OCI-LY7 (cell line): ENCODE measurements at regions not wholly inside any gene's neighbourhood (a gene's known extent, or its start where the extent isn't known, plus 50 kb on each side); places are given as distances from the start of the nearest gene placed in this dataset.

Experiments used
- CTCF ChIP-seq: fragments of 200-600 bp; sonication (generic); conservative IDR thresholded peaks from 2 replicates; pipeline ENCODE4 v1.5.1; 2014; ENCODE audit warnings: mild to moderate bottlenecking, antibody characterized with exemption, low read length, moderate library complexity, mixed read lengths
- EZH2phosphoT487 ChIP-seq: fragments of 200-600 bp; sonication (generic); IDR thresholded peaks from 2 replicates; pipeline ENCODE4 v1.6.1; 2018; ENCODE audit warnings: low read depth, borderline replicate concordance, mild to moderate bottlenecking, mixed run types, antibody characterized with exemption, low read length, moderate library complexity, mixed read lengths

- TF ChIP-seq CTCF, result no peak
- TF ChIP-seq EZH2phosphoT487, result no peak
These were observed 610.3 kb upstream of the KLF4 start for GRCh38 chr9:108099854-108100253.
